Mesodermal cell (in vitro differentiated cells): ENCODE measurements at regions not wholly inside any gene's neighbourhood (a gene's known extent, or its start where the extent isn't known, plus 50 kb on each side); places are given as distances from the start of the nearest gene placed in this dataset.

Experiments
- H3K27ac ChIP-seq: 2 replicates; pipeline ENCODE4 v1.7.0; 2013; ENCODE audit warnings: mild to moderate bottlenecking, low read depth, low read length, moderate library complexity; ENCODE audit not compliant: severe bottlenecking
- H3K36me3 ChIP-seq: 2 replicates; pipeline ENCODE4 v1.7.1; 2013; ENCODE audit warnings: mild to moderate bottlenecking, low read length, moderate library complexity; ENCODE audit not compliant: control insufficient read depth, insufficient read depth
- H3K4me1 ChIP-seq: one replicate; pipeline ENCODE4 v1.7.1; 2013; ENCODE audit warnings: mild to moderate bottlenecking, low read length; ENCODE audit not compliant: insufficient read depth, control insufficient read depth, poor library complexity, severe bottlenecking
- H3K4me3 ChIP-seq: 2 replicates; pipeline ENCODE4 v1.7.0; 2013; ENCODE audit warnings: low read length, control low read depth, mild to moderate bottlenecking; ENCODE audit not compliant: insufficient read depth, poor library complexity, severe bottlenecking; ENCODE audit errors: extremely low read depth
- H3K9me3 ChIP-seq: 2 replicates; pipeline ENCODE4 v1.7.1; 2013; ENCODE audit warnings: mild to moderate bottlenecking, low read length, moderate library complexity; ENCODE audit not compliant: control insufficient read depth
- WGBS, 2 experiments: methylation state at CpG; one replicate each; pipeline ENCODE4 v1.1.5; 2013; ENCODE audit warnings: missing lambda C conversion rate in 2 of 2; ENCODE audit not compliant: insufficient coverage in 2 of 2; 5-methylcytosine and 5-hydroxymethylcytosine counted together

- Histone ChIP-seq H3K4me1 (no peaks in the 10 kb centered on the region), H3K36me3 (no peaks in the 10 kb centered on the region), H3K9me3 (no peaks in the 10 kb centered on the region), H3K4me3 (no peak overlapping the region), H3K27ac (no peak overlapping the region)
- WGBS, 2 experiments: 83 to 98% methylated on average over 6 to 7 of the region's 9 CpGs
Measured at GRCh38 chr15:98561169-98561941, 87.0 kb upstream of the IGF1R start.

DNA sequence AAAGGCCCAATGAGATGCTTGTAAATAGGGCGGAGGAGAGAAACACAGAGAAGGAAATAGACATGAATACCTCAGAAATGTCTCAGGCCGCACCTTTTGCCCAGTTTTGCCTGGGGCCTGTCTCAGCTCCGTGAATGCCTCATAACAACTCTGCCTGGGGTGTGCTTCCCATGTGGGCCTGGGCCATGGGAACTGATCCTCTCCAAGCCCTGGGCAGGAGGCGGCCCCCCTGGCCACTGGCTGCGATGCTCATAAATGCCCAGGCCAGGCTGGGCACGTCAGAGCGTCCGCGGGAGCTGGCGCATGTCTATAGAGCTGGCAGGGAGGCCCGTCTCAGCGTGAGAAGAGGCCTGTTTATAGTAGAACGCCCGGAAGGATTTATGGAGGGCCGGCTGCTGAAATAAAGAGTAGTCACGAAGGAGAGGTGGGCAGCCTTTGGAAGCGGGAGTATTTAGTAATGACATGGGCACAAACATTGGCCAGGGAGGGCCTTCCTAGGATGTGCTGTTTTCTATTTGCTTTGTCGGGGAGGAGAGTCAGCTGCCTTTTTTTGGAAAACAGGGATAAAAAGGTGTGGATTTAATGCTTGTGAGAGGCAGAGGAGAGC, 85.9 kb upstream of the IGF1R start:
- H3K36me3 ChIP-seq: no peaks in the 10 kb centered on the region
- H3K4me1 ChIP-seq: no peaks in the 10 kb centered on the region
- no peaks in the 10 kb centered on the region for H3K9me3 ChIP-seq
- WGBS, 2 experiments: 94 to 95% methylated on average over 16 to 18 of the region's 18 CpGs
- no peak overlapping the region for H3K4me3 ChIP-seq
- no peak overlapping the region for H3K27ac ChIP-seq

GRCh38 chr15:98565566-98565965, 82.8 kb upstream of the IGF1R start:
- H3K4me1 ChIP-seq: peaks cover 4% of the 10 kb centered on the region
- no peaks in the 10 kb centered on the region for H3K9me3 ChIP-seq
- WGBS, 2 experiments: 91 to 93% methylated on average over 11 to 12 of the region's 12 CpGs
- no peaks in the 10 kb centered on the region for H3K36me3 ChIP-seq
- H3K27ac ChIP-seq: no peak overlapping the region
- no peak overlapping the region for H3K4me3 ChIP-seq

DNA sequence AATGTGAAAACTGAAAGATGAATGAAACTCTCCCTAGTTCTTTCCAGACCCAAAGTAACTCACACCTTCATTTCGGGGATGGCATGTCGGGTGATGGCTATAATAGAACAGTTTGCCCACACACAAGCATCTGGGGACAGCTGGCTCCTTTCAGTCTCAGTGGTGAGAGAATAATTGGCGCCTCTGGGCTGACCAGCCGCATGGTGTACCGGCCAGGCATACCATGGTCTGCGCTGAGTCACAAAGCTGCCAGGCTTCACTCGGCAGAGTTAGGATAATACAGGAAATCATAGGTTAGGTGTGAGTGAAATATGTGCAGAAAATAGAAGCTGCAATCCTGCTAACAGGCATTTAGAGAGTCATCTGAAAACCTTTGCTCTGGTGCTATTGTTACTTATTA, 80.4 kb upstream of the IGF1R start:
- WGBS, 2 experiments: 87 to 89% methylated on average over 5 to 6 of the region's 7 CpGs

DNA sequence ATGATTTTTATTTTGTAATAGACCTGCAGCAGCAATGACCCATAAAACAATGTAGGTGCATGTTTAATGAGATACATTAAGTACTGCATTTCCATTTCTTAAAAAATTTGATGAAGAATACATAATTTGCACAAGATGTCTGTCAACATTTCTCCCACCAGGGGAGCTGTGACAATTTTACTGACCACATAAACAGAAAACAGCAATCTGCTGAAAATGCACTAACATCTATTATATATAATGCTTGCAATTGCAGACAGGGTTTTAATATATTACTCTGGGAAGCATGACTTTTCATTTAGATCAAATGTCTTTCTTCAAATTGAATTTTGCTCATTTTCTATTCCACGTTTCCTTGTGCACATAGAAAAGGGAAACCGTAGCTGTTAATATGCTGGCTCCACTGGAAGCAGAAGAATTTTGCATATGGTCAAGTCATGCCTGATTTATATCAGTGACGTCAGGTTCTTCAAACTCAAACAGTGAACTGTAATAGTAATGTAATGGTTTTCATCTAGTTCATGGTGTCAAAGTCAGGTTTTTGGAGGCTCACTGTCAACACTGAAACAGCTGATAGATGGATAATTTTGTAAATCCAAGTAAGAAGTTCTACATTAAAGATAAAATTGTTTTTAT, 79.8 kb upstream of the IGF1R start:
- Histone ChIP-seq H3K27ac (no peak overlapping the region), H3K9me3 (no peaks in the 10 kb centered on the region), H3K36me3 (no peaks in the 10 kb centered on the region), H3K4me1 (peaks cover 4% of the 10 kb centered on the region), H3K4me3 (no peak overlapping the region)
- 100% methylated on average over 1 to 2 of the region's 3 CpGs for WGBS, 2 experiments

More for the DNA sequence above, 80.4 kb upstream of the IGF1R start:
- H3K27ac ChIP-seq: no peak overlapping the region
- H3K9me3 ChIP-seq: no peaks in the 10 kb centered on the region
- no peaks in the 10 kb centered on the region for H3K36me3 ChIP-seq
- no peak overlapping the region for H3K4me3 ChIP-seq
- peaks cover 4% of the 10 kb centered on the region for H3K4me1 ChIP-seq

DNA sequence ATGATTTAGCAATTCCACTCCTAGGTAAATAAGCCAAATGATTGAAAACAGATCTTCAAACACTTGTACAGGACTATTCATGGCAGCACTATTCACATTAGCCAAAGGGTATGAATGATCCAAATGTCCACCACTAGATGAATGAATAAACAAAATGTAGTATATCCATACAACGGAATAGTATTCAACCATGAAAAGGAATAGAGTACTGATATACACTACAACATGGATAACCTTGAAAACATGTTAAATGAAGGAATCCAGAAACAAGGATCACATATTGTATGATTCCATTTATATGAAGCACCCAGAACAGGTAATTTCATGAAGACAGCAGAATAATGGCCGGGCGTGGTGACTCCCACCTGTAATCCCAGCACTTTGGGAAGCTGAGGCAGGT, 78.2 kb upstream of the IGF1R start:
- H3K4me3 ChIP-seq: no peak overlapping the region
- WGBS, 2 experiments: 93 to 100% methylated on average over 2 of the region's 3 CpGs
- H3K27ac ChIP-seq: no peak overlapping the region
- H3K4me1 ChIP-seq: peaks cover 4% of the 10 kb centered on the region
- H3K36me3 ChIP-seq: no peaks in the 10 kb centered on the region
- no peaks in the 10 kb centered on the region for H3K9me3 ChIP-seq

GRCh38 chr15:98580572-98580971, 67.8 kb upstream of the IGF1R start:
- Histone ChIP-seq H3K9me3 (peaks cover 5% of the 10 kb centered on the region), H3K4me1 (peaks cover 12% of the 10 kb centered on the region), H3K27ac (no peak overlapping the region), H3K36me3 (no peaks in the 10 kb centered on the region), H3K4me3 (no peak overlapping the region)
- WGBS, 2 experiments: 28 to 38% methylated on average over 4 to 5 of the region's 11 CpGs

GRCh38 chr15:98581715-98582114, 66.6 kb upstream of the IGF1R start:
- Histone ChIP-seq H3K4me1 (peaks cover 15% of the 10 kb centered on the region), H3K27ac (no peak overlapping the region), H3K36me3 (no peaks in the 10 kb centered on the region), H3K9me3 (peaks cover 5% of the 10 kb centered on the region), H3K4me3 (no peak overlapping the region)
- WGBS, 2 experiments: no CpG with 5 or more reads among the region's 5 CpGs

DNA sequence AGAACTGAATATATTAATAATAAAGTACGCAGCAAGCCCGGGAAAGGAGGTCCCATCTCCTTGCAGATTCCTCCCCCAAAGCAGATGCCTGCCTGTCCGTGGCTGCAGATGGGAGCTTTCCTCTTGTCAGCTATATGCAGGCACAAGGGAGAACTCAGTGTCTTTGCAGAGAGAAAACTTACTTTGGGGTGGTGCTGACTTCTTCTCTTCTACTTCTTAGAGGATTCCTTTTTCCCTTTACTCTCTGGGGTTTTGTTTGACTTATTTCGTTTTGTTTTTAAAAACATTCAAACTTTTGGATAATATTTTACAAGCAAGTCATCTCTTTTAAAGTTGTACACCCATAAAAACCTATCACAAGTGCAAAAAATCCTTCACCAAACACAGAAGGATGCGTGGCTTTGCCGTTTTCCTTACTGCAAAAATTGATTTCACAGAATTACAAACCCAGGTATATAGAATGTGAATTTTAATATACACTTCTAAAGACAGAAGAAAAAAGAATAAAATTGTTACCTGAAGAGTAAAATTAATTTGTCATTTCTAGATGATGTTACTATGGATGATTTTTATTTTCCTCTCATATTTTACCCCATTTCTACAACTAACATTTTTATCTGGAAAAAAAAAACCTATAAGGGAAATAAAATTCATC, 65.3 kb upstream of the IGF1R start:
- Histone ChIP-seq H3K36me3 (no peaks in the 10 kb centered on the region), H3K4me3 (no peak overlapping the region)

GRCh38 chr15:98583771-98584430, 64.4 kb upstream of the IGF1R start:
- Histone ChIP-seq H3K27ac (no peak overlapping the region), H3K9me3 (no peaks in the 10 kb centered on the region), H3K36me3 (no peaks in the 10 kb centered on the region), H3K4me1 (peaks cover 15% of the 10 kb centered on the region), H3K4me3 (no peak overlapping the region)
- 68% methylated on average over 4 of the region's 5 CpGs; no CpG with 5 or more reads in 1 of the 2 experiments for WGBS, 2 experiments

More for the DNA sequence above, 65.3 kb upstream of the IGF1R start:
- Histone ChIP-seq H3K9me3 (peaks cover 5% of the 10 kb centered on the region), H3K4me1 (peaks cover 15% of the 10 kb centered on the region), H3K27ac (no peak overlapping the region)
- WGBS, 2 experiments: no CpG with 5 or more reads among the region's 6 CpGs
